ENCODE measurements at regions not wholly inside any gene's neighbourhood (a gene's known extent, or its start where the extent isn't known, plus 50 kb on each side); places are given as distances from the start of the nearest gene placed in this dataset.

GRCh38 chr3:194908972-194909371 is 223.3 kb downstream of the FAM43A start:
- TF ChIP-seq TAF1 (IDR thresholded peaks at IDR 0.05; ENCODE audit: borderline replicate concordance, low read depth, low read length) (no peak), POLR2A (IDR thresholded peaks at IDR 0.05; ENCODE audit: low read depth, low read length) (no peak)
